ENCODE measurements at regions not wholly inside any gene's neighbourhood (a gene's known extent, or its start where the extent isn't known, plus 50 kb on each side); places are given as distances from the start of the nearest gene placed in this dataset.
A peak's percentile ranks its signal among the peaks of the same experiment; 100 is the strongest.
"Not testable (repeated sequence)": the region's sequence is repeated elsewhere in the genome, so short reads cannot be mapped to it uniquely, and the experiment has no call there.

GRCh38 chr4:77220828-77221613 is 64.0 kb downstream of the CCNG2 start:
- ATAC-seq (no peak), DNase-seq (ENCODE audit: low spot score) (no peak)

GRCh38 chr4:77225022-77225421 is 68.0 kb downstream of the CCNG2 start:
- DNase-seq (ENCODE audit: low spot score) (no peak), ATAC-seq (no peak)

GRCh38 chr4:77226939-77227705 is 70.1 kb downstream of the CCNG2 start:
- no peak for ATAC-seq

DNA sequence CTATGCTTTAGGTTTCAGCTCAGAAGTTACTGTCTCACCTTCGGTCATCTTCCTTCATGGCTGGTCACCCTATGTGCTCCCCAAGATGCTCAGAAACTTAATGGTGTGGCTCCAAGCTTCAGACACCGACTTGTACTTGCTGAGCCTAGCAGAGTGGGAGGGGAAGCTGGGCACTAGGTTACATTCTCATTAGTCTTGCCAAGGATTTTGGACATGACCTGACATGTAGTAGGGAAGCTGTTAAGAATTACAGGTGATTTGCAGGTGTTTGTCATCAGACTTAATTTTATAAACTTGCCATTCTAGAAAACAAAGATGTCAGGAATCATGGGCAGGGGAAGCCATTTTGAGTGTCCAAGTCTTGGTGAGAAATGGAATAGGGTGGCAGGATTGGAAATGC is 72.4 kb downstream of the CCNG2 start:
- DNase-seq (ENCODE audit: low spot score) (no peak), ATAC-seq (no peak)

More at GRCh38 chr4:77226939-77227705, 70.1 kb downstream of the CCNG2 start:
- no peak for DNase-seq (ENCODE audit: low spot score)

DNA sequence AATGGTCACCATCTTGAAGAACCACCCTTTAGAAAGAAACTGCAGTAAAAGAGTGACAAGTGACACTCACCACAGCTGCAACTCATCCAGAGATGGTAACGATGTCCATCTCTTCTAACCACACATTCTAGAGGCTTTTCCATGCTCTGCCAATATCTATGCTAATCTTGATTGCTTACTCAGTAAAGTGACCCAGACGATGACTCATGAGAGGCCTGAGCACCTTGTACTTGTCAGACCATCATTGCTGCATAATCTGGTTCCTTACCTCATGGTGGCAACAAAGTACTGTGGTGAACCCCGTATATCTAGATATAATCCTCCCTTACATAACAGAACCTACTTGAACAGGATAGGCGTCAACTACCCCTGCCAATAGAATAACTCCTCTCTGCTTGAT is 75.6 kb downstream of the CCNG2 start:
- DNase-seq (ENCODE audit: low spot score) (no peak), ATAC-seq (no peak)

DNA sequence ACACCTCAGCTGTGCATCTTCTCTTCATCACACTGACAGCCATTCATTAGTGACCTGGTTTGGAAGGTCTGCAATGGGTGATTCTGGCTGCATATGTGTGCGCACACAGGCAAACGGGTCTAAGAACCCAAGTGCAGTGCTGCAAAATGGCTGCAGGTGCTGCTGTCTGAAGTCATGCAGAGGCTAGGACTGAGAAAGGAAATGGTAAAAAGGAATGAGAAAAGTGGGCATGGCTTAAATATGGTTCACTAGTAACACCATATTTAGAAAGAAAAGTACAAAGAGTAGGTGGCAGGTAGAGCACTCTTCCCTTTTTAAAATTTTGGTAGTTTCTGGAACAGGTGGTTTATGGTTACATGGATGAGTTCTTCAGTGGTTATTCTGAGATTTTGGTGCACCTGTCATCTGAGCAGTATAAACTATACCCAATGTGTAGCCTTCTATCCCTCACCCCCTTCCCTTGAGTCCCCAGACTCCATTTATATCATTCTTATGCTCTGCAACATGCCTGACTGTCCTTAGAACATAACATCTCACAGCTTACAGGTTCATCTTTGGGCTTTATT is 78.4 kb downstream of the CCNG2 start:
- DNase-seq (ENCODE audit: low spot score) = no peak
- no peak for ATAC-seq

- DNase-seq (ENCODE audit: low spot score) (no peak), ATAC-seq (no peak)
Observed at GRCh38 chr4:77236806-77237205, 79.8 kb downstream of the CCNG2 start.

GRCh38 chr4:77240469-77241066 is 83.6 kb downstream of the CCNG2 start:
- ATAC-seq (peak; percentile 95), DNase-seq (ENCODE audit: low spot score) (peak; percentile 59)

GRCh38 chr4:77248805-77249204 is 91.8 kb downstream of the CCNG2 start:
- DNase-seq (ENCODE audit: low spot score) (no peak), ATAC-seq (peak; percentile 42)

DNA sequence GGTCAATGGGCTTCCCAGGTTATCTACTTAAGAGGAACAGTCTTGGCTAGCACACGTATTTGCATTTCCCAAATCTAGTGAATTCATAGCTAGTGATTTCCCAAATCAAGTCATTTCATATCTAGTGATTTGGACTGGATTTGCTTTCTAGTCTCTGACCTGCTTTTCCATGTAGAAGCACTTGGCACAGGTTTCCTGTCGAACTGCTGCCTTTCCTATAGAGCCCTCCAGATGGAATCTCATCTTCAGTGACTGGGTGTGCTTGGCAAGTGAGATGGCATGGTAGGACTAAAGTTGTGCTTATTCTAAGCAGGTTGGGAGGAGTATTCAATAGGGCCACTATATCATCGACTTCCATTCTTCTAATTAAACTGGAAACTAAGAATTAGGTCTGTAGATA is 94.7 kb downstream of the CCNG2 start:
- no peak for DNase-seq (ENCODE audit: low spot score)
- ATAC-seq = no peak

- no peak for DNase-seq (ENCODE audit: low spot score)
- no peak for ATAC-seq
Observed at GRCh38 chr4:77263247-77263646, 106.2 kb downstream of the CCNG2 start.

DNA sequence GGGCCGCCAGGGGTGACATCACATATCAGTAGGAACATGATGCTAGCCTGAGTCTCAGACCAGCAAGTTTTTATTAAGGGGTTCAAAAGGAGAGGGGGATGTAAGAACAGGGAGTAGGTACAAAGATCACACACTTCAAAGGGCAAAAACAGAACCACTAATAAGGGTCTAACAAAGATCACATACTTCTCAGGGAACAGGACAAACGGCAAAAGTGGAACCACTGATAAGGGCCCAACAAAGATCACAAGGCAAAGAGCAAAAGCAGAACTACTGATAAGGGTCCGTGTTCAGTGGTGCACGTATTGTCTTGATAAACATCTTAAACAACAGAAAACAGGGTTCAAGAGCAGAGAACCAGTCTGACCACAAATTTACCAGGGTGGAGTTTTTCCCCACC is 107.0 kb downstream of the CCNG2 start:
- ATAC-seq; DNase-seq (ENCODE audit: low spot score): not testable (repeated sequence)

GRCh38 chr4:77264826-77265225 is 107.8 kb downstream of the CCNG2 start:
- no peak for ATAC-seq
- DNase-seq (ENCODE audit: low spot score) = no peak

- ATAC-seq (no peak), DNase-seq (ENCODE audit: low spot score) (no peak)
Observed at GRCh38 chr4:77268108-77268507, 111.1 kb downstream of the CCNG2 start.

- DNase-seq (ENCODE audit: low spot score) (no peak), ATAC-seq (no peak)
Observed at GRCh38 chr4:77269505-77269904, 112.5 kb downstream of the CCNG2 start.

DNA sequence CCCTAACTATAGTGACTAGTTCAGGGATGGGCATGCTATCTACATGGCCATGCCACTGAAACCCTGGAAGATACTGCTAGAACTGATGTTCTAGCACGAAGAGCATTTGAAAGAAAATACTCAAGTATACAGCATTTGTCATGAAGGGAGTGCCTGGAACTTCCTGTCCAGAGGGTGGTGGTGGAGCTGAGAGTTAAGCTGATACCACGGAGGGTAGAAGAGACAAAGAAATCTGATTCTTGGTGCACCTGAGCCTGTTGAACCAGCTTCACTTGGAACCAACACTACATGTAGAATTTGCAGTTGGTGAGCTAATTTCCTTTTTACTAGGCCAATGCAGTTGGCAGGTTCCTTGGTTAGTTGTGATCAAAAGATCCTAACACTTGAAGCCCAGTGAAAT is 116.4 kb downstream of the CCNG2 start:
- ATAC-seq (no peak), DNase-seq (ENCODE audit: low spot score) (no peak)

DNA sequence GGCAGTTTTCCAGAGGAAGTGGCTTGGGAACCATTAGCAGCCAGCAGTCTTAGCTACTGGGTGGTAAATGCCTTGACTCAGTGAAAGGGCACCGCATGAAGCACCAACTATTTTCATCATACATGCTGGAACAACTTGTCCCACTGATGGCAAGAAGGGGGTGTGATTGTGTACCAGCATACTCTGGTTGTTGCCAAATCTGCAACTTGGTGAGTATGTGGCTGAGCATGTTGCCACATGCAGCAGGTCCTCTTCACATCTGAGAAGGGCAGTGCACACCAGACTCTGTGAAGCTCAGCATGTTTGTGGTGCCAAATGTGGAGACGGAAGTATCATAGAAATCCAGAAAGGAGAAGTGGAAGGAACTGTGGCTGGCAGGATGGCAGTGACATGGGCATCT is 122.1 kb downstream of the CCNG2 start:
- ATAC-seq; DNase-seq (ENCODE audit: low spot score): not testable (repeated sequence)

DNA sequence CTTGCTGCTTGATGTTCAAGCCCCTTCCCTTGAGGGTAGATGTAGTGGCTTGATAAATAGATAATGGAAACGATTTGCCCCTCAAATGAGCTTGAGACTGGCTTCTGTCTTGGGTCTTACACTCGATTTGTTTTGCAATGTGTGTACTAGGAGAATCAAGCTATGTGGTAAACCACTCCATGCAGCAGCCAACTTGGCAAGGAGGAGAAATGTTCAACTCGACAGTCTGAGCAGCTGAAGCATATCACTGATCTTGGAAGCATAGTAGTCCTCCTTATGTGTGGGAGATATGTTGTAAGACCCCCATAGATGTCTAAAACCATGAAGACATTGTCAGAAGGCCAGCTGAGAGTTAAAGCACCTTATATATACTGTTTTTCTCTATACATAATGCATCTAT is 125.3 kb downstream of the CCNG2 start:
- no peak for ATAC-seq
- DNase-seq (ENCODE audit: low spot score) = no peak

- DNase-seq (ENCODE audit: low spot score) = no peak
Observed at GRCh38 chr4:77284036-77284435, 127.0 kb downstream of the CCNG2 start.

GRCh38 chr4:77286906-77287305 is 129.9 kb downstream of the CCNG2 start:
- DNase-seq (ENCODE audit: low spot score) (no peak), ATAC-seq (no peak)

More at GRCh38 chr4:77284036-77284435, 127.0 kb downstream of the CCNG2 start:
- no peak for ATAC-seq

- no peak for ATAC-seq
Observed at GRCh38 chr4:77293426-77293825, 136.4 kb downstream of the CCNG2 start.

More at GRCh38 chr4:77293426-77293825, 136.4 kb downstream of the CCNG2 start:
- DNase-seq (ENCODE audit: low spot score) = no peak

Data from left lobe of liver (tissue), 2 donors.